ENCODE measurements at regions not wholly inside any gene's neighbourhood (a gene's known extent, or its start where the extent isn't known, plus 50 kb on each side); places are given as distances from the start of the nearest gene placed in this dataset.

DNA sequence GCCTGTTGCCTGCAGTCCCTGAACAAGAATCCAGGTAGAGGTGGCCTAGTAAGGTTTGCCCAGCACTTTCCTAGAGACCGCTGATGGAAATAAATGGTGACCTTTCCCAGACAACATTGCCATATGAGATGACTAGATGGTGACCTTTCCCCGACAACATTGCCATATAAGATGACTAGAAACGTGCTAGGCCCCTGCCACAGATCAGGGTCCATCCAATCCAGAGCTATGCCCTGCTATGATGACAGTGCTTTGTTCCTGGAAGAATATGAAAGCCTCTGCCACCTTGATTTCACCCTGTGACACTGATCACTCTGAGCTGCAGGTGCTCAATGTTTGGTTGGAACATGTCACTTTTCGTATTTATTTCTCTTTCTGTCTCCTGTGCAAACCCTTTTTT lies 133.8 kb upstream of the SPTLC3 start:
- Histone ChIP-seq H3K79me2 (ENCODE audit: low read length) (no peaks in the 10 kb centered on the region), H3K36me3 (ENCODE audit: low read depth, low read length) (no peaks in the 10 kb centered on the region), H3K27me3 (ENCODE audit: low read length) (peaks cover 87% of the 10 kb centered on the region), H3K9me2 (replicated peaks; ENCODE audit: low read length) (no peaks in the 10 kb centered on the region), H3K4me3 (ENCODE audit: low read length) (no peak overlapping the region), H4K20me1 (ENCODE audit: low read length) (no peaks in the 10 kb centered on the region), H3K9me3 (ENCODE audit: low read length) (no peaks in the 10 kb centered on the region), H2AFZ (ENCODE audit: low read length) (no peak overlapping the region), H3F3A (ENCODE audit: low read length, unreplicated experiment) (no peaks in the 10 kb centered on the region), H3K9ac (ENCODE audit: low read length) (no peak overlapping the region), H3K4me2 (ENCODE audit: low read length) (no peak overlapping the region), H3K27ac (ENCODE audit: low read length) (no peak overlapping the region), H3K4me1 (ENCODE audit: insufficient read depth, low read length) (no peaks in the 10 kb centered on the region)
- BruUV-seq (replicated peaks) = no TSS peak
- TF ChIP-seq CTCF (conservative IDR thresholded peaks at IDR 0.05; ENCODE audit: low read depth, low read length) (no peak), EZH2 (IDR thresholded peaks at IDR 0.05; ENCODE audit: low read length, unreplicated experiment) (no peak), EZH2phosphoT487 (IDR thresholded peaks at IDR 0.05; ENCODE audit: borderline replicate concordance, low read length) (no peak)
- POLR2A ChIA-PET (ENCODE audit: unreplicated experiment) = no interaction called here
- no peak for ATAC-seq
- DNase-seq = no peak
- CTCF ChIA-PET = no interaction called here
- intact Hi-C loops (cut with micrococcal nuclease) = no loop called here

GRCh38 chr20:12875510-12875909 lies 133.3 kb upstream of the SPTLC3 start:
- Histone ChIP-seq H3K4me1 (ENCODE audit: insufficient read depth, low read length) (no peaks in the 10 kb centered on the region), H3K27me3 (ENCODE audit: low read length) (peaks cover 87% of the 10 kb centered on the region), H3K4me3 (ENCODE audit: low read length) (no peak overlapping the region), H2AFZ (ENCODE audit: low read length) (no peak overlapping the region), H3F3A (ENCODE audit: low read length, unreplicated experiment) (no peaks in the 10 kb centered on the region), H3K9me3 (ENCODE audit: low read length) (no peaks in the 10 kb centered on the region), H3K4me2 (ENCODE audit: low read length) (no peak overlapping the region), H3K27ac (ENCODE audit: low read length) (no peak overlapping the region), H3K79me2 (ENCODE audit: low read length) (no peaks in the 10 kb centered on the region), H4K20me1 (ENCODE audit: low read length) (no peaks in the 10 kb centered on the region), H3K9ac (ENCODE audit: low read length) (no peak overlapping the region), H3K36me3 (ENCODE audit: low read depth, low read length) (no peaks in the 10 kb centered on the region), H3K9me2 (replicated peaks; ENCODE audit: low read length) (no peaks in the 10 kb centered on the region)
- ChIA-PET CTCF (no interaction called here), POLR2A (ENCODE audit: unreplicated experiment) (no interaction called here)
- ATAC-seq (no peak), DNase-seq (no peak)
- no TSS peak for BruUV-seq (replicated peaks)
- TF ChIP-seq CTCF (conservative IDR thresholded peaks at IDR 0.05; ENCODE audit: low read depth, low read length) (no peak), EZH2phosphoT487 (IDR thresholded peaks at IDR 0.05; ENCODE audit: borderline replicate concordance, low read length) (no peak), EZH2 (IDR thresholded peaks at IDR 0.05; ENCODE audit: low read length, unreplicated experiment) (no peak)
- intact Hi-C loops (cut with micrococcal nuclease) = no loop called here

DNA sequence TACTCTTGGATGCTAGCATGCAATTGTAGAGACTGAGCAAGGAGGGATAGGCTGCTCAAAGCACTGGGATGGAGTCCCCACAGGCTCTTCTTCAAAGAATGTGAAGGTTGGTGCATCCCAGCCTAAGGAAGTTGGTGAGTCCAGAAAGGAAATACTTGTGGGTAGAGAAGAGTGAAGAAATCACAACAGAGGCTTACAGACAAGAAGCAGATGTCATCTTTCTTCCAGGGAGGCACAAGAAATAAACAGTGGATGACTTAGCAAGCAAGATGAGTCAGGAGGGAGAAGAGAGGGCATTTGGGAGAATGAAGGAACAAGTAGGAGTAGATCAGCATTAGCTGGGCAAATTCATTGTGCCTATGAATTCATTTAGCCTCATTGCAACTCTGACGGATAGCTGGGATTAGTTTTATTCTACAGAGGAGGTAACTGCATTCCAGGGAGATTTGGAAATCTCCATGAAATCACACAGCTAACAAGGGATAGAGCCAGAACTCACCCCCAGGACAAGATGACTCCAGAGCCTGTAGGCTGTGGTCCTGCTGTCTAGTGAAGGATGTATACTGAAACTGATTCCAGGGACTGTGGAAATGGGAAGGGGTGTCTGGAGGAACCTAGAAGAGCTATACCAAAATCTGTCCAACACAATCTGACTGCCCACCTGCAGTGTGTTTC lies 125.8 kb upstream of the SPTLC3 start:
- Histone ChIP-seq H3K27me3 (ENCODE audit: low read length) (peaks cover 87% of the 10 kb centered on the region), H3K4me2 (ENCODE audit: low read length) (no peak overlapping the region), H3K36me3 (ENCODE audit: low read depth, low read length) (no peaks in the 10 kb centered on the region), H4K20me1 (ENCODE audit: low read length) (no peaks in the 10 kb centered on the region), H3K27ac (ENCODE audit: low read length) (no peak overlapping the region), H3K9ac (ENCODE audit: low read length) (no peak overlapping the region), H3F3A (ENCODE audit: low read length, unreplicated experiment) (no peaks in the 10 kb centered on the region), H3K4me3 (ENCODE audit: low read length) (no peak overlapping the region), H3K4me1 (ENCODE audit: insufficient read depth, low read length) (no peaks in the 10 kb centered on the region), H3K79me2 (ENCODE audit: low read length) (no peaks in the 10 kb centered on the region), H3K9me2 (replicated peaks; ENCODE audit: low read length) (no peaks in the 10 kb centered on the region), H2AFZ (ENCODE audit: low read length) (no peak overlapping the region), H3K9me3 (ENCODE audit: low read length) (no peaks in the 10 kb centered on the region)
- no peak for DNase-seq
- intact Hi-C loops (cut with micrococcal nuclease) = no loop called here
- ChIA-PET CTCF (no interaction called here), POLR2A (ENCODE audit: unreplicated experiment) (no interaction called here)
- no peak for ATAC-seq
- no TSS peak for BruUV-seq (replicated peaks)
- TF ChIP-seq CTCF (conservative IDR thresholded peaks at IDR 0.05; ENCODE audit: low read depth, low read length) (no peak), EZH2 (IDR thresholded peaks at IDR 0.05; ENCODE audit: low read length, unreplicated experiment) (no peak), EZH2phosphoT487 (IDR thresholded peaks at IDR 0.05; ENCODE audit: borderline replicate concordance, low read length) (no peak)

All from PC-3 (cell line).